ENCODE measurements at regions not wholly inside any gene's neighbourhood (a gene's known extent, or its start where the extent isn't known, plus 50 kb on each side); places are given as distances from the start of the nearest gene placed in this dataset.

DNA sequence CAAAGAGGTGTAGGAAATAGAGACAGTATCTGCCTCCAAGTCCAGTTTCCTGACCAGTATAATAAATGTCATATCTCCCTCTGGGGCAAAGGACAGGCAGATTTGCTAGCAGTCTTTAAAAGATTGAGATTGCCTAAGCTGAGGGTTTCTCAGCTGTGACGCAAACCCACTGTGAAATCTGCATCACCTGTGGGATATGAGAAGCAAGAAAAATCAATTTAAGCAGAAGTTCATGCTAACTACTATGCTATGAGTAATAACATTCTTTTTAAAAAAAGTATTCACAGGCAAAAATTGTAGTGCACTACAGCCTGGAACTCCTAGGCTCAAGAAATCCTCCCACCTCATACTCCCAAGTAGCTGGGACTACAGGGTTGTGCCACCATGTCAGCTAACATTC is 168.1 kb upstream of the POC5 start:
- TF ChIP-seq, protein P1, sequence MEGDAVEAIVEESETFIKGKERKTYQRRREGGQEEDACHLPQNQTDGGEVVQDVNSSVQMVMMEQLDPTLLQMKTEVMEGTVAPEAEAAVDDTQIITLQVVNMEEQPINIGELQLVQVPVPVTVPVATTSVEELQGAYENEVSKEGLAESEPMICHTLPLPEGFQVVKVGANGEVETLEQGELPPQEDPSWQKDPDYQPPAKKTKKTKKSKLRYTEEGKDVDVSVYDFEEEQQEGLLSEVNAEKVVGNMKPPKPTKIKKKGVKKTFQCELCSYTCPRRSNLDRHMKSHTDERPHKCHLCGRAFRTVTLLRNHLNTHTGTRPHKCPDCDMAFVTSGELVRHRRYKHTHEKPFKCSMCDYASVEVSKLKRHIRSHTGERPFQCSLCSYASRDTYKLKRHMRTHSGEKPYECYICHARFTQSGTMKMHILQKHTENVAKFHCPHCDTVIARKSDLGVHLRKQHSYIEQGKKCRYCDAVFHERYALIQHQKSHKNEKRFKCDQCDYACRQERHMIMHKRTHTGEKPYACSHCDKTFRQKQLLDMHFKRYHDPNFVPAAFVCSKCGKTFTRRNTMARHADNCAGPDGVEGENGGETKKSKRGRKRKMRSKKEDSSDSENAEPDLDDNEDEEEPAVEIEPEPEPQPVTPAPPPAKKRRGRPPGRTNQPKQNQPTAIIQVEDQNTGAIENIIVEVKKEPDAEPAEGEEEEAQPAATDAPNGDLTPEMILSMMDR (IDR thresholded peaks at IDR 0.05): no peak
- no peak for TF ChIP-seq POLR2A (IDR thresholded peaks at IDR 0.05)
